GM23338 (cell line): ENCODE measurements at regions not wholly inside any gene's neighbourhood (a gene's known extent, or its start where the extent isn't known, plus 50 kb on each side); places are given as distances from the start of the nearest gene placed in this dataset.

Experiments
- ATAC-seq: fragments of 200-7000 bp; cut with Tn5 transposase; 3 replicates; pipeline ENCODE4 v1.9.1; 2020
- DNase-seq: peaks from one replicate; pipeline ENCODE4 v3.0.0-alpha.2; 2015; ENCODE audit warnings: low spot score
- H2AFZ ChIP-seq: fragments of 200-600 bp; sonication (generic); 2 replicates; pipeline ENCODE4 v1.8.0; 2016; ENCODE audit warnings: antibody characterized with exemption, mild to moderate bottlenecking, moderate library complexity
- H3F3A ChIP-seq: fragments of 200-600 bp; sonication (generic); replicated peaks from 2 replicates; pipeline ENCODE4 v1.8.0; 2017; ENCODE audit warnings: antibody characterized with exemption, mixed run types, low read depth
- H3K27ac ChIP-seq: fragments of 200-600 bp; sonication (generic); 2 replicates; pipeline ENCODE4 v1.6.1; 2016; ENCODE audit warnings: low read depth
- H3K27me3 ChIP-seq: fragments of 200-600 bp; sonication (generic); 2 replicates; pipeline ENCODE4 v1.8.0; 2016; ENCODE audit warnings: mild to moderate bottlenecking, mixed run types, moderate library complexity; ENCODE audit not compliant: insufficient read depth
- H3K36me3 ChIP-seq: fragments of 200-600 bp; sonication (generic); 2 replicates; pipeline ENCODE4 v1.8.0; 2016; ENCODE audit warnings: mild to moderate bottlenecking; ENCODE audit not compliant: insufficient read depth
- H3K4me1 ChIP-seq: fragments of 200-600 bp; sonication (generic); 2 replicates; pipeline ENCODE4 v1.8.0; 2016; ENCODE audit warnings: mild to moderate bottlenecking, moderate library complexity; ENCODE audit not compliant: insufficient read depth
- H3K4me2 ChIP-seq: fragments of 200-600 bp; sonication (generic); 2 replicates; pipeline ENCODE4 v1.7.1; 2017; ENCODE audit warnings: mixed run types
- H3K4me3 ChIP-seq: fragments of 200-600 bp; sonication (generic); 2 replicates; pipeline ENCODE4 v1.6.1; 2016; ENCODE audit warnings: mixed run types
- H3K79me2 ChIP-seq: fragments of 200-600 bp; sonication (generic); replicated peaks from 2 replicates; pipeline ENCODE4 v1.8.0; 2017; ENCODE audit warnings: mild to moderate bottlenecking; ENCODE audit not compliant: insufficient read depth
- H3K9me2 ChIP-seq: fragments of 200-600 bp; sonication (generic); 2 replicates; pipeline ENCODE4 v1.8.0; 2017; ENCODE audit not compliant: insufficient read depth
- H4K20me1 ChIP-seq: fragments of 200-600 bp; sonication (generic); replicated peaks from 2 replicates; pipeline ENCODE4 v1.8.0; 2017; ENCODE audit warnings: mild to moderate bottlenecking; ENCODE audit not compliant: insufficient read depth
- H3K27ac Mint-ChIP-seq: 2 replicates; pipeline ENCODE4 v1.8.0; 2020; ENCODE audit warnings: inconsistent platforms, mild to moderate bottlenecking, moderate library complexity, mixed read lengths
- H3K27me3 Mint-ChIP-seq: 3 replicates; pipeline ENCODE4 v1.8.0; 2022; ENCODE audit warnings: low read depth, mild to moderate bottlenecking, moderate library complexity, mixed read lengths, inconsistent platforms; ENCODE audit not compliant: insufficient read depth, poor library complexity
- H3K36me3 Mint-ChIP-seq: 3 replicates; pipeline ENCODE4 v1.8.0; 2021; ENCODE audit warnings: low read depth, mild to moderate bottlenecking, inconsistent platforms, moderate library complexity, mixed read lengths
- H3K4me1 Mint-ChIP-seq: 3 replicates; pipeline ENCODE4 v1.8.0; 2020; ENCODE audit warnings: mild to moderate bottlenecking, inconsistent platforms, mixed read lengths
- H3K4me3 Mint-ChIP-seq: 3 replicates; pipeline ENCODE4 v1.8.0; 2021; ENCODE audit warnings: moderate library complexity, mild to moderate bottlenecking, inconsistent platforms, mixed read lengths
- H3K9me3 Mint-ChIP-seq: 3 replicates; pipeline ENCODE4 v1.8.0; 2020; ENCODE audit warnings: moderate library complexity, mild to moderate bottlenecking, inconsistent platforms, mixed read lengths
- EZH2 ChIP-seq: fragments of 200-600 bp; sonication (generic); IDR thresholded peaks from one replicate; pipeline ENCODE4 v1.8.0; 2017; ENCODE audit warnings: antibody characterized with exemption, mild to moderate bottlenecking, low read depth; ENCODE audit not compliant: unreplicated experiment
- EZH2phosphoT487 ChIP-seq: fragments of 200-600 bp; sonication (generic); IDR thresholded peaks from one replicate; pipeline ENCODE4 v1.8.1; 2018; ENCODE audit warnings: antibody characterized with exemption; ENCODE audit not compliant: unreplicated experiment
- JUNB ChIP-seq: IDR thresholded peaks from one replicate; pipeline ENCODE4 v1.6.1; 2016; ENCODE audit warnings: antibody characterized with exemption; ENCODE audit not compliant: unreplicated experiment
- NANOG ChIP-seq: IDR thresholded peaks from 2 replicates; pipeline ENCODE4 v1.6.1; 2016; ENCODE audit warnings: antibody characterized with exemption, borderline replicate concordance
- POLR2AphosphoS5 ChIP-seq: IDR thresholded peaks from 2 replicates; pipeline ENCODE4 v1.6.1; 2016; ENCODE audit warnings: antibody characterized with exemption, low read depth
- ZNF331 ChIP-seq: fragments of 250-450 bp; sonication (Bioruptor Pico); IDR thresholded peaks from 2 replicates; pipeline ENCODE4 v1.5.0; 2020; ENCODE audit warnings: low read depth, mild to moderate bottlenecking, moderate library complexity
- ZNF462 ChIP-seq: fragments of 250-450 bp; sonication (Bioruptor Pico); IDR thresholded peaks from 2 replicates; pipeline ENCODE4 v1.5.0; 2020; ENCODE audit warnings: mild to moderate bottlenecking, moderate library complexity
- TF ChIP-seq, protein P1 (sequence below): IDR thresholded peaks from one replicate; pipeline ENCODE4 v1.6.1; 2018; ENCODE audit warnings: antibody characterized with exemption; ENCODE audit not compliant: unreplicated experiment
- TF ChIP-seq, protein P2 (sequence below), 2 experiments: fragments of 200-600 bp in 1 of 2; sonication (generic) in 1 of 2; conservative IDR thresholded peaks; 2 replicates each; pipeline versions ENCODE4 v1.5.1 to v1.6.1; 2016 to 2017; ENCODE audit warnings: antibody characterized with exemption in 2 of 2, low read depth in 2 of 2, mild to moderate bottlenecking in 2 of 2, moderate library complexity in 1 of 2
- TF ChIP-seq, protein P3 (sequence below): IDR thresholded peaks from 2 replicates; pipeline ENCODE4 v1.6.1; 2016; ENCODE audit warnings: antibody characterized with exemption

GRCh38 chr19:27660428-27660827 lies 1552.5 kb downstream of the UQCRFS1 start (continued):
- TF ChIP-seq JUNB (no peak), EZH2phosphoT487 (no peak)

DNA sequence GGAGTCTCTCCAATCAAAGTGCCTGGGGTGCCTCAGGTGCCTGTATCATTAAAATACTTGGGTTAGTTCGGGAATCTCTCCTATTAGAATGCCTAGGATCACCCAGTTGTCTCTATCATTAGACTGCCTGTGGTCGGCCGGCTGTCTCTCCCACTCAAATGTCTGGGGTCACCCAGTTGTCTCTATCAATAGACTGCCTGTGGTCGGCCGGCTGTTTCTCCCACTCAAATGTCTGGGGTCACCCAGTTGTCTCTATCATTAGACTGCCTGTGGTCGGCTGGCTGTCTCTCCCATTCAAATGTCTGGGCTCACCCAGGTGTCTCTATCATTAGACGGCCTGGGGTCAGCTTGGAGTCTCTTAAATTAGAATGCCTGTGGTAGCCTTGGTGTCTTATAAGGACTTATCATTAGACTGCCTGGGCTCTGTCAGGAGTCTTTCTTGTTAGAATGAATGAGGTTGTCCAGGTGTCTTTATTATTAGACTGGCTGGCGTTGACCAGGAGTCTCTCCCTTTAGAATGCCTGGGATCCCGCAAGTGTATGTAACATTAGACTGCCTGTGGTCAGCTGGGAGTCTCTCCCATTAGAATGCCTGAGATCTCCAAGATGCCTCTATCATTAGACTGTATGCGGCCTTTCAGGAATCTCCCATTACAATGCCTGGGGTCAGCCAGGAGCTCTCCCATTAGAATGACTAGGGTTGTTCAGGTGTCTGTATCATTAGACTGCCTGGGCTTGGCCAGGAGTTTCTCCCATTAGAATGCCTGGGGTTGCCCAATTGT lies 1555.5 kb downstream of the UQCRFS1 start:
- no peak overlapping the region for H3K4me3 Mint-ChIP-seq
- peaks cover 98% of the 10 kb centered on the region for H3K9me3 Mint-ChIP-seq
- Histone ChIP-seq H3K4me3 (no peak overlapping the region), H3K36me3 (no peaks in the 10 kb centered on the region; the same call in 1 of the 2 replicates), H2AFZ (no peak overlapping the region), H3K9me2 (no peaks in the 10 kb centered on the region), H3K27me3 (no peaks in the 10 kb centered on the region), H3F3A (no peaks in the 10 kb centered on the region), H3K4me2 (no peak overlapping the region), H4K20me1 (no peaks in the 10 kb centered on the region), H3K27ac (no peak overlapping the region), H3K79me2 (no peaks in the 10 kb centered on the region), H3K4me1 (no peaks in the 10 kb centered on the region)
- TF ChIP-seq ZNF462 (CRISPR knock-in tag) (no peak), ZNF331 (no peak), POLR2AphosphoS5 (no peak), NANOG (no peak), EZH2phosphoT487 (no peak), EZH2 (no peak)
- TF ChIP-seq, protein P1, sequence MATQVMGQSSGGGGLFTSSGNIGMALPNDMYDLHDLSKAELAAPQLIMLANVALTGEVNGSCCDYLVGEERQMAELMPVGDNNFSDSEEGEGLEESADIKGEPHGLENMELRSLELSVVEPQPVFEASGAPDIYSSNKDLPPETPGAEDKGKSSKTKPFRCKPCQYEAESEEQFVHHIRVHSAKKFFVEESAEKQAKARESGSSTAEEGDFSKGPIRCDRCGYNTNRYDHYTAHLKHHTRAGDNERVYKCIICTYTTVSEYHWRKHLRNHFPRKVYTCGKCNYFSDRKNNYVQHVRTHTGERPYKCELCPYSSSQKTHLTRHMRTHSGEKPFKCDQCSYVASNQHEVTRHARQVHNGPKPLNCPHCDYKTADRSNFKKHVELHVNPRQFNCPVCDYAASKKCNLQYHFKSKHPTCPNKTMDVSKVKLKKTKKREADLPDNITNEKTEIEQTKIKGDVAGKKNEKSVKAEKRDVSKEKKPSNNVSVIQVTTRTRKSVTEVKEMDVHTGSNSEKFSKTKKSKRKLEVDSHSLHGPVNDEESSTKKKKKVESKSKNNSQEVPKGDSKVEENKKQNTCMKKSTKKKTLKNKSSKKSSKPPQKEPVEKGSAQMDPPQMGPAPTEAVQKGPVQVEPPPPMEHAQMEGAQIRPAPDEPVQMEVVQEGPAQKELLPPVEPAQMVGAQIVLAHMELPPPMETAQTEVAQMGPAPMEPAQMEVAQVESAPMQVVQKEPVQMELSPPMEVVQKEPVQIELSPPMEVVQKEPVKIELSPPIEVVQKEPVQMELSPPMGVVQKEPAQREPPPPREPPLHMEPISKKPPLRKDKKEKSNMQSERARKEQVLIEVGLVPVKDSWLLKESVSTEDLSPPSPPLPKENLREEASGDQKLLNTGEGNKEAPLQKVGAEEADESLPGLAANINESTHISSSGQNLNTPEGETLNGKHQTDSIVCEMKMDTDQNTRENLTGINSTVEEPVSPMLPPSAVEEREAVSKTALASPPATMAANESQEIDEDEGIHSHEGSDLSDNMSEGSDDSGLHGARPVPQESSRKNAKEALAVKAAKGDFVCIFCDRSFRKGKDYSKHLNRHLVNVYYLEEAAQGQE, result no peak
- TF ChIP-seq, protein P2, sequence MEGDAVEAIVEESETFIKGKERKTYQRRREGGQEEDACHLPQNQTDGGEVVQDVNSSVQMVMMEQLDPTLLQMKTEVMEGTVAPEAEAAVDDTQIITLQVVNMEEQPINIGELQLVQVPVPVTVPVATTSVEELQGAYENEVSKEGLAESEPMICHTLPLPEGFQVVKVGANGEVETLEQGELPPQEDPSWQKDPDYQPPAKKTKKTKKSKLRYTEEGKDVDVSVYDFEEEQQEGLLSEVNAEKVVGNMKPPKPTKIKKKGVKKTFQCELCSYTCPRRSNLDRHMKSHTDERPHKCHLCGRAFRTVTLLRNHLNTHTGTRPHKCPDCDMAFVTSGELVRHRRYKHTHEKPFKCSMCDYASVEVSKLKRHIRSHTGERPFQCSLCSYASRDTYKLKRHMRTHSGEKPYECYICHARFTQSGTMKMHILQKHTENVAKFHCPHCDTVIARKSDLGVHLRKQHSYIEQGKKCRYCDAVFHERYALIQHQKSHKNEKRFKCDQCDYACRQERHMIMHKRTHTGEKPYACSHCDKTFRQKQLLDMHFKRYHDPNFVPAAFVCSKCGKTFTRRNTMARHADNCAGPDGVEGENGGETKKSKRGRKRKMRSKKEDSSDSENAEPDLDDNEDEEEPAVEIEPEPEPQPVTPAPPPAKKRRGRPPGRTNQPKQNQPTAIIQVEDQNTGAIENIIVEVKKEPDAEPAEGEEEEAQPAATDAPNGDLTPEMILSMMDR (conservative IDR thresholded peaks at IDR 0.05; ENCODE audit: low read depth in 2 of 2), result no peak
- TF ChIP-seq, protein P3, sequence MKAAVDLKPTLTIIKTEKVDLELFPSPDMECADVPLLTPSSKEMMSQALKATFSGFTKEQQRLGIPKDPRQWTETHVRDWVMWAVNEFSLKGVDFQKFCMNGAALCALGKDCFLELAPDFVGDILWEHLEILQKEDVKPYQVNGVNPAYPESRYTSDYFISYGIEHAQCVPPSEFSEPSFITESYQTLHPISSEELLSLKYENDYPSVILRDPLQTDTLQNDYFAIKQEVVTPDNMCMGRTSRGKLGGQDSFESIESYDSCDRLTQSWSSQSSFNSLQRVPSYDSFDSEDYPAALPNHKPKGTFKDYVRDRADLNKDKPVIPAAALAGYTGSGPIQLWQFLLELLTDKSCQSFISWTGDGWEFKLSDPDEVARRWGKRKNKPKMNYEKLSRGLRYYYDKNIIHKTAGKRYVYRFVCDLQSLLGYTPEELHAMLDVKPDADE, result no peak
- H3K36me3 Mint-ChIP-seq, result peaks cover 38% of the 10 kb centered on the region
- H3K27ac Mint-ChIP-seq, result no peak overlapping the region
- peaks cover 5% of the 10 kb centered on the region for H3K27me3 Mint-ChIP-seq
- DNase-seq (no peak), ATAC-seq (no peak)
- no peaks in the 10 kb centered on the region for H3K4me1 Mint-ChIP-seq
